ENCODE measurements at regions not wholly inside any gene's neighbourhood (a gene's known extent, or its start where the extent isn't known, plus 50 kb on each side); places are given as distances from the start of the nearest gene placed in this dataset.

DNA sequence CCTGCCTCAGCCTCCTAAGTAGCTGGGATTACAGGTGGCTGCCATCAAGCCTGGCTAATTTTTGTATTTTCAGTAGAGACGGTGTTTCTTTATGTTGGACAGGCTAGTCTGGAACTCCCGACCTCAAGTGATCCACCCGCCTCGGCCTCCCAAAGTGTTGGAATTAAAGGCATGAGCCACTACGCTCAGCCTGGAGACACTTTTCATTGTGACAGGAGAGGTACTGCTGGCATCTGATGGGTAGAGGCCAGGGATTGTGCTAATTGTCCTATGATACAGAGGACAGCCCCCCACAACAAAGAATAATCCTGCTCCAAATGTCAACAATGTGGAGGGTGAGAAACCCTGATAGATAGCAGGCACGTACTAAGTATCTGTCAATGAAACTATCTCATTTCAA lies 91.3 kb upstream of the SLC25A48 start:
- TF ChIP-seq, protein P1, sequence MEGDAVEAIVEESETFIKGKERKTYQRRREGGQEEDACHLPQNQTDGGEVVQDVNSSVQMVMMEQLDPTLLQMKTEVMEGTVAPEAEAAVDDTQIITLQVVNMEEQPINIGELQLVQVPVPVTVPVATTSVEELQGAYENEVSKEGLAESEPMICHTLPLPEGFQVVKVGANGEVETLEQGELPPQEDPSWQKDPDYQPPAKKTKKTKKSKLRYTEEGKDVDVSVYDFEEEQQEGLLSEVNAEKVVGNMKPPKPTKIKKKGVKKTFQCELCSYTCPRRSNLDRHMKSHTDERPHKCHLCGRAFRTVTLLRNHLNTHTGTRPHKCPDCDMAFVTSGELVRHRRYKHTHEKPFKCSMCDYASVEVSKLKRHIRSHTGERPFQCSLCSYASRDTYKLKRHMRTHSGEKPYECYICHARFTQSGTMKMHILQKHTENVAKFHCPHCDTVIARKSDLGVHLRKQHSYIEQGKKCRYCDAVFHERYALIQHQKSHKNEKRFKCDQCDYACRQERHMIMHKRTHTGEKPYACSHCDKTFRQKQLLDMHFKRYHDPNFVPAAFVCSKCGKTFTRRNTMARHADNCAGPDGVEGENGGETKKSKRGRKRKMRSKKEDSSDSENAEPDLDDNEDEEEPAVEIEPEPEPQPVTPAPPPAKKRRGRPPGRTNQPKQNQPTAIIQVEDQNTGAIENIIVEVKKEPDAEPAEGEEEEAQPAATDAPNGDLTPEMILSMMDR (IDR thresholded peaks at IDR 0.05): no peak
- no peak for TF ChIP-seq POLR2A (IDR thresholded peaks at IDR 0.05)
